Head of caudate nucleus (tissue), 42 donors: ENCODE measurements at regions not wholly inside any gene's neighbourhood (a gene's known extent, or its start where the extent isn't known, plus 50 kb on each side); places are given as distances from the start of the nearest gene placed in this dataset.
A peak's percentile ranks its signal among the peaks of the same experiment; 100 is the strongest.

Experiments used
- DNase-seq, 42 donors: peaks; one replicate each; pipeline versions ENCODE4 v3.0.0 to v3.0.0-alpha.2; 2020 to 2021; ENCODE audit warnings: mixed read lengths in 7 of 42
- intact Hi-C: fragments of 100-400 bp; cut with DNase I; formaldehyde crosslinking; loops from one replicate; pipeline ENCODE4 v1.15.0; 2022

DNA sequence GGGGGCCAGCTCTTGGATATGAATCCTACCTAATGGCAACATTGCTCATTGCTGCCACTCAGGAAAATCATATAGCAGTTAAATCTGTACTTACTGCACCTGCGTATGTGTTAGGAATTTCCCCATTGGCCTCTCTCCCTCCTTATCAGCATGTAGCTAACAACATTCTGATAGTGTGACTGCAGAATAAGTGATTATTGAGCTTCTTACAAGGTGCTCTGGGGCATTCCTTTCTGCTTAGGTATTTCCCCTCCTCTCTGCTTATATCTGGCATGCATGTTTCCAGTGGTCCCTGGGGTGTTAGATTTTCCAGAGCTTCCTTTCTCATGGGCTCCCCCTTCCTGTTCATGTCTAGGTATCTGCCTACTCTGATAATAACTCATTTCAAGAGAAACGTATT lies 414.1 kb upstream of the SLITRK1 start:
- DNase-seq: no peak
- intact Hi-C loops: no loop called here

DNA sequence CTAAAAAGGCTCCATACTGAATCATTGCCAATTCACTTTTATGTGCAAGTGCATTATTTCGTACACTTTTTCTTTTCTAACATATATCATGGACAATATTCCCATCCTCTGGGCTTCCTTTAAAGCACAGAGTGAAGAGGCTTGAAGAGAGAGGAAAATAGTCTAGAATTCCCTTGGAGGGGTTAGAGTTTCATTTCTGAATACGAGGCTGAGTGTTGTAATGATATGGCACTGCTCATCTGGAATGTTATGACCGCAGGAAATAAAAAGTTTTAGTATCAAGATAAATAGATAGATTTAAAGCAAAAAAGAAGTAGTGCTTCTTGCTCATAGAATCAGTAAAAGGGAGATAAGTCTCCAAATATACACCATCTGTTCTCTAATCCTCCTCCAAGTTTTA lies 412.3 kb upstream of the SLITRK1 start:
- intact Hi-C loops: no loop called here
- no peak for DNase-seq

DNA sequence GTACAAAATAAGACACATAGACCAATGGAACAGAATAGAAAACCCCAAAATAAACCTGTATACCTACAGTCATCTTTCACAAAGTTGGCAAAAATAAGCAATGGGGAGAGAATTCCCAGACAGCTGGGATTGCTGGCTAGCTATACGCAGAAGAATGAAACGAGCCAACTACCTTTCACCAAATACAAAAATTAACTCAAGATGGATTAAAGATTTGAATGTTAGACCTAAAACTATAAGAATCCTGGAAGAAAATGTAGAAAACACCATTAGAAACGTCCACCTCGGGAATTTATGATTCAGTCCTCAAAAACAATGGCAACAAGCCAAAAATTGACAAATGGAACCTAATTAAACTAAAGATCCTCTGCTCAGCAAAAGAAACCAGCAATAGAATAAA lies 408.1 kb upstream of the SLITRK1 start:
- DNase-seq: no peak
- intact Hi-C loops: no loop called here

DNA sequence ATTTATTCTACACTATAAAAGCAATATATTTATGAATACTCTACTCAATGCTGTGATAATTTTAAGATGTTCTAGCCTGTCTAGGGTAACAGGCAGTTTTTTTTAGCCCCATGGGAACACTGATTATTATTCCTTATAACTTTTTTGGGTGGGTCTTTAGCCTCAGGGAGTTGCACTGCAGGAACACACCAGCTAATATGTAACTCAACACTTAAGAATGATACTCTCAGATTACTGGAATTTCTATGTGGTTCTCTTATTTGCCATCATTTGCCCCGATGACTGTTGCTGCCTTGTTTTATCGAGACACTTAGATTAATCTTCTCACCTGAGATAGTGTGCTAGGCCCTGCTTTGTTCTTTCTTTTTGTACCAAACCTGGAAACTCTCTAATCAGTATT lies 396.9 kb upstream of the SLITRK1 start:
- DNase-seq: no peak
- intact Hi-C loops: no loop called here

DNA sequence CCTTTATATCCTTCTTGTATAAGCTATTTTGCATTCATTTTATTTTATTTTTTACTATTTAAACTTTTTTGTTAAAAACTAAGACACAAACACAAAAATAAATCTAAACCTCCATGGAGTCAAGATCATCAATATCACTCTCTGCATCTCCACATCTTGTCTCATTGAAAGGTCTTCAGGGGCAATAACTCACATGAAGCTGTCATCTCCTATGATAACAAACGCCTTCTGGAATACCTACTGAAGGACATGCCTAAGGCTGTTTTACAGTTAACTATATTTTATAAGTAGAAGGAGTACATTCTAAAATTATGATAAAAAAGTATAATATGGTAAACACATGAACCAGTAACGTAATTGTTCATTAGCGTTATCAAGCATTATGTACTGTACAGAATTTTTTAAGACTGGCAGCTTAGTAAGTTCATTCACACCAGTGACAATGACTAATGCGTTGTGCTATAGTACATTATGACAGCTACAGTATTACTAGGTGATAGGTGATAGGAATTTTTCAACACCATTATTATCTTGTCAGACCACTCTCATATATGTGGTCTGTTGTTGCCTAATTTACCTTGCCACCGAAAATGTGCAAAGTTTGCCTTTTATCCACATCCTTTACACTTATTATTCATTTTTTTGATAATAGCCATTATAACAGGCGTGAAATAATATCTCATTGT lies 390.7 kb upstream of the SLITRK1 start:
- no peak for DNase-seq
- intact Hi-C loops: no loop called here

DNA sequence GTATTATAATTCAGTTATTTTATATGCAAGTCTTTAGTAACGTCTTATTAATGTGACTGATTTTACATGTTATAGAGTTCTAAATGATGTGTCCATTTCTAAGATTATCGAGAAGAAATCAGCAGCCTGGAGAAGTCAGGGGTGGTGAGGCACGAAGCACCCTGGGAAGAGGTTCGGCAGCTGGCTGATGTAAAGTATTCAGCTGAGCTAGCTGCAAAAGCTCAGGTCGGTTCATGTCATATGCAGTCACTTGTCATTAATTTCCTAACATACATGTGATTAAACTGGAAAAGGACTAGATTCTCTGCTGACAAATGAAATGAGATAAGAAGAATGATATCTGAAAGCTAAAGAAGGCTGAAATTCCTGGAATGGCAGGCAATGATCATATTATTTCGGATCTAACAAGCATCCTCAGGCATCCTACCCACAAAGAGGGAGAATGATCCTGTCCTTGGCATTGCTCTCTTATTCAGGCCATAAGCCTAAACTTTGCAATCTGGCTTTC lies 383.0 kb upstream of the SLITRK1 start:
- intact Hi-C loops: no loop called here
- no peak for DNase-seq

DNA sequence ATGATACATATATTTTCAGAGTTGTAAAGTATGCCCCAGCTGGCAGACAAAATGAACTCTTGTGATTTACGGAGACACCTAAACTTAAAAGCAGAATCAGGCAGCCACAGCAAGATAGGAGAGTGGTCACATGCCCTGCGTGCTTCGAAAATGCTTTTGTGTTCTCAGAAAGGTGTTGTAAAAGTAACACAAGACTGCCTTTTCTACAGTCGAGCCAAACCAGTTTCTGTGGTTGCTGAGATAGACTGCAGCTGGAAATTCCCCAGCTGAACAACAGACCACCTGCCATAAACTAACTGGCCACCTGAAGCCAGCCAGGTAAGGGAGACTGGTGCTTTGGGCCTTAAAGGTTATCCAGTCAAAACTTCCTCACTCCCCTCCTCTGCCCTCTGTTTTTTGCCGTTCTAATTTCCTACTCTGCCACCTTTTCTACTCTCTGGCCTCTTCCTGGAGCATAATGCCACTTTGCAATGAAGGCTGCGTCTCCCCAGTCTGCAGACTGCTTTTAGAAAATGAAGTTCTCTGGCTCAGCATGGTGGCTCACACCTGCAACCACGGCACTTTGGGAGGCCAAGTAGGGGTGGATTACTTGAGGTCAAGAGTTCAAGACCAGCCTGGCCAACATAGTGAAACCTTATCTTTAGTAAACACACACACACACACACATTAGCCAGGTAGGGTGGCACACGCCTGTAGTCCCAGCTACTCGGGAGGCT lies 381.2 kb upstream of the SLITRK1 start:
- DNase-seq: no peak
- intact Hi-C loops: no loop called here

DNA sequence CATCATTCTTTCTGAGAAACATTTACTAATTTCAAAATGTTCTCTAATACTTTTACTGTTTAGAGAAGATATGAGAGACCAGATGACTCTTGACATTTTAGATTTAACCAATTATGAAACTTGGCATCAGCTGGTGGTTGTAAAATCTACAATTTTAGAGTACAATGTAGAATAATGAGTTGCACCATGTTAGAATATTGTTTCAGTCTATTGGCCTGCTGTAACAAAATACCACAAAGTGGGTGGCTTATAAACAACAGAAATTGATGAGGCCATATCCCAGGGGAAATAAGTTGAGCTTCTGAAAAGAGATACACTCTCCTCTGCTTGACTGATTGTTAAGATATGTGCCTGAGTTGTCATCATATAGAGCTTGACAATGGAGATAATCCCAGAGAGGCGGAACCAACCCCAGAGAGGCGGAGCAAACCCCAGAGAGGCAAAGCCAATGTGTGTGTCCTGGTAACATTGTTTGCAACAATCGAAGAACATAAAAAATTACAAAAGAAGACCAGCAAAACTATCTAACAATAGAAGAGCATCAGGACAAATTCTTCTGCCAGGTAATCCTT lies 373.0 kb upstream of the SLITRK1 start:
- intact Hi-C loops: no loop called here
- no peak for DNase-seq

DNA sequence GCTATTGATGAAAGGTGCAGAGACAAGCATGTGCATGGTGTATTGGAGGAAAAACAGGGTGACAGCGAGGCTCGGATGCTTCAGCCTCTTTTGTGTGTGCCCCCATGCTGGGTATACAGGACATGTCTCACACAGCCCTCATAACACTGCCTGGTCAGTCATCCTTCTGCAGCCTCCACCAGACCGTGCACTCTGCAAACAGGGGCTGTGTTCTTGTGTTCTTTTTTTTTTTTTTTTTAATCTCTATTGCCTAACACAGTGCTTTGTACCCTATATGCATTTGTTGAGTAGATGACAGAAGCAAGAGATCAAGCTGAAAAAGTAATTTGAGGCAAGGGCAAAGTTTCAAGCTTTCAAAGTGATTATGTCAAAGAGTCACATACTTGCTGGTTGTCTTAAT lies 367.2 kb upstream of the SLITRK1 start:
- DNase-seq: no peak
- intact Hi-C loops: no loop called here

DNA sequence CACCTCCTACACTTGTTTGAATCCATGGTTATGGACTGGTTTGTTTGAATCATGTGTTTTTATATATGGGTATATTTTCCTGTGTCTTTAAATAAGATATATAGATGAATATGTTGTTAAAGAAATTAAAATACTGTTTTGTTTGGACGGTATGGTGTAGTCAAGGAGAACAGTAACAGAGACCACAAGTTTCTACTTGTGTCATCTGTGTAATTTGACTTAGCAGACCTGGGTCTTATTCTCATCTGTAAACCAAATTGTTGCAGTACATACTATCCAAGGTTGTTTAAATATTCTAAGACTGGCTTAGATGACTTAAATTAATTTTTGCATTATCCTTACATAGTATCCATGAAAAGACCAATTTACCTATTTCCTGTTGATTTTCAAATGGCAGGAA lies 361.1 kb upstream of the SLITRK1 start:
- intact Hi-C loops: no loop called here
- no peak for DNase-seq

DNA sequence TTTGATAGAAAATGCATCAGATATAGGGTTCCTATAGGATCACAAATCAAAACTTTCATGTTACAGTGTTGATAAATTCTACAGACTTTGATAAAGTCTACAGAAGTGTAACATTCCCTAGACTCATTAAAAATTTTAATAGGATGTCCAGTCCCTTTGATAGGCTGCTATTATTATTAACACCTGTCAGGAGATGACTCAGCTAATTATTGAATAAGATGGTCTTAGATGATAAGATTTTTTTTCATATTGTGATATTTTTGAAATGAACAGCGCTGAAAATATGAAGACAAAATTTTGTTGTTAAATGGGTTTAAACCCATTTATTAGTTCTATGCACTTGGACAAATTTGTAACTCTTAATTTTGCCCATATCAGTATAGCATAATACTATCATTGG lies 356.8 kb upstream of the SLITRK1 start:
- DNase-seq: no peak
- intact Hi-C loops: no loop called here

DNA sequence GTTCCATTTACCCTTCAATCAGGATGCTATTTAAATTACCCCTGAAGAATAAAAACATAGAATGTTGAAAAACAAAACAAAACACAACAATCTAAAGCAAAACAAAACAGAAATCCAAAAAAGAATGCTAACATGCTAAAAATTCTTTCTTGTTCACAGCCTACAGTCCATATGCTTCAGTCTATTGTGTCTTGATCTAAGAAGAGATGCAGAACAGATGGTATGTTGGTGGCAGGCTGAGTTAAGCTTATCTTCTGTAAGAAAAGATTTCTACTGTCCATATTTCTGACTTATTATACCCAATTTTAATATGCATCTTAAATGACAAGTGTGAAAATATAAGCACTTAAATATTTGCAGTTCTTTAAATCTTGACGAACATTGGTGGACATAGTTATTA lies 356.1 kb upstream of the SLITRK1 start:
- intact Hi-C loops: no loop called here
- DNase-seq: no peak

DNA sequence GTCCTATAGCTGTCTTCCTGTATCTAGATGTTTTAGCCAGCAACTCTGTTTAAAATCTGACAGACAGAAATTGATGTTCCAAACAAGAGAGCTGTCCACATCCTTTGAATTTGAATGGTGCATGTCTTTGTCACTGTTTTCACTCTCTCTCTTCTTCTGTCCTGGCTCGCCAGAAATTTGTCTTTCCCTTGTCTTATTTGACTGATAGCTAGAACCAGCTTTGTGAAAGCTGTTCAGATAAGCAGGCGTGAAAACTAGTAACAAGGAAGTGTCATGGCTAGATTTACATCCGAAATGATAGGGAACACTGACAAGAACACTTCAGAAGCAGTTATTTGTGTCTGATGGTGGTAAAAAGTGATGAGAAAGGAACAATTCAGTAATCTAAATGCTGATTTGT lies 354.9 kb upstream of the SLITRK1 start:
- DNase-seq: no peak
- intact Hi-C loops: no loop called here

DNA sequence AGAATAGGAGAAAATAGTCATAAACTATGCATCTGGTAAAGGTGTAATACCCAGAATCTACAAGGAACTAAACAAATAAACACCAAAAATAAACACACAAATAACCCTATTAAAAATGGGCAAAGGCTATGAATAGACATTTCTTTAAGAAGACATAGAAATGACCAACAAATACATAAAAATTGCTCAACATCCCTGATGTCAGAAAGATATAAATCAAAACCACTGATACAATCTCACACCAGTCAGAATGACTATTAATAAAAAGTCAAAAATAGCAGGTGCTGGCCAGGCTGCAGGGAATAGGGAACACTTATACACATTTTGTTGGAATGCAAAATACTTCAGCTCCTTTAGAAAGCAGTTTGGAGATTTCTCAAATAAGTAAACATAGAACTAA lies 352.1 kb upstream of the SLITRK1 start:
- intact Hi-C loops: no loop called here
- DNase-seq: no peak

DNA sequence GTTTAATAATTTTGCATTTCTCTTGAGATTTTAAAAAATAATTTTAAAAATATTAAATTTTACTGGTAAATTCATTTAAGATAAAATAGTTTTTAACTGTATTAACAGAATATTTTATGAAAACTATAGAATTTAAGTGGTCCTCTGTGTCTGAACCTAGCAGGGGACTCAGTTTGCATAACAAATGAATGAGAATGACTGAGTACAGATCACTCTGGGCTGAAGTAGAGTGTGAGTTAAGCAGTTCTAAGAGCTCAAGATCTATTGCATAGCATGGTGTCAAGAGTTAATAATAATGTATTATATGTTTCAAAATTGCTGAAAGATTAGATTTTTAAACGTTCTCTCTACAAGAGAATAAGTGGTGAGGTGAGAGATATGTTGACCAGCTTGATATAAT lies 348.3 kb upstream of the SLITRK1 start:
- intact Hi-C loops: no loop called here
- no peak for DNase-seq

DNA sequence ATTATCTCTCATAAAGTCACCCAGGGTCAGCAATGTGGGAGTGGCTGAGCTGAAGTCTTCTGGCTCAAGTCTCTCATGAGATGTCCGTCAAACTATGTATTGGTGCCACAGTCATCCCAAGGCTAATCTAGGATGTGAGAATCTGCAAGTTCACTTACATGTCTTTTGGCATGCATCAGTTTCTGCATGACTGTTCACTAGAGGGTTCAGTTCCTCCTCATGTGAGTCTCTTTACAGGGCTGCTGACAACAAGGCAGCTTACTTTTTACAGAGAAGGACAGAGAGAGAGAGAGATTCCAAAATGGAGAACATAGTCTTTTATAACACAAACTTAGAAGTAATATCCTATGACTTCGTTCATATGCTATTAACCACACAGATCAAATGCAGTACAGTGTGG lies 328.8 kb upstream of the SLITRK1 start:
- DNase-seq: no peak
- intact Hi-C loops: no loop called here

DNA sequence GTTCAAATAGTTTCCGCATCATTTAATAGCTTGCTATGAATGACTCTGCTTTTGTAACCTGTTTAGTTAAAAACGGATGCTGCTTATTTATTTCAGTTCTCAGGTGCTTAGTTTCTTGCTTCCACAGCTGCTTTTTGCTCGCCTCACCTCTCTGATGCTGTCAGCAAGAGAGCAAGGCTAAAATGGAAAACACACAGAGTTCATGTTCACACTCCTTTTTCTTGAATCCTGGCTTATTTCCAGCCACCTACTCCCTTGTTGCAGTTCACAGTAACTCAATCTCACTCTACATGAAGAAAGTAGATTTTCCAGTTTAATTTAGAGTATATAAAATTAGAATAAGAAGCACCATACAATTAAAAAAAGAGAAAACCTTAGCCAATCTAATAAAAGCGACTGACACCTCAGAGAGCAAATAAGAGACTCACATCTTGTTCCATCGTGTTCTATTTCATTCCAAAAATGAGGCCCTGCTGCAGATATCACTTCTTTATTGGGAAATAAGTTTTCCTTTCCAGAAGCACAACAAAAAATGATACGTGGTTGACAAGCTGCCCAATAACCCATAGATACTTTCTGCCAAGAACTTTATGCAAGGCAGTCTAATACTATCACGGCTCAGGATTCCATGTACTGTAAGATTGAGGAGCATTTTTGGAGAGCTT lies 326.1 kb upstream of the SLITRK1 start:
- intact Hi-C loops: no loop called here
- peak in 16 of 42 donors; percentile 1 to 51 (median 13) for DNase-seq

DNA sequence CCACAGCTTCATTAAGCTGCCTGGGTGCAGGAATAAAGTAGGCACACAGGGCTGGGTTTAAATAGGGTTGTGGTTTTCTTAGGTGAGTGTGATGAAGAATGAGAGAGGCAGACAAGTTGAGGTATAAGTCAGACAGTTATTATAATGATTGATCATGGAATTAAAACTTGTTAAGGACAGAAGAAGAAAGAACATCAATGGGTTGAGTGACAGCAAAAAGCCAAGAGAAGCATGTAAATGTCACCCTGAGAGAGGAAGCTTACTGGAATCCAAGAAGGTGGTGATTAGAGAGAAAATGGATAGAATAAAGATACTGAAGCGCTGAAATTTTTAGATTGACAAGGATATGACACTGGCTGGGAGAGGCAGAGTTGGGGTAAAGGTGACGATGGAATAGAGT lies 325.2 kb upstream of the SLITRK1 start:
- intact Hi-C loops: no loop called here
- no peak for DNase-seq

DNA sequence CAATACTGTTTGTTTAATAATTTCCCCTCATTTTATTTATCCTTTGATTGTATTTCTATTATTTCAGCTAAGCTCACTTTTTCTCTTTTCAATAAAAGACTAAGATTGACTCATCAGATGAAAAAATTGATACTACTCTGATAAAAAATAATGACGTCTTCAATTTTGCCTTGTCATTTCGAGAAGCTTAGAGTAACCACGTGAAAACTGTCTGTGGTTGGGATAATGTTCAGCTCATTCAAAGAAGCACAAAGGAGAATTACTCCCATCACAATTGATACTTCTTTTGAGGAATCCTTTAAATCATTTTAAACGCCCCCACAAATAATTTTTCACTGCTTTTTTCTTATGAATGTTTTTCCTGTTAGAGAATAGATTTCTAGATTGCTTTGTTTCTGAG lies 318.7 kb upstream of the SLITRK1 start:
- no peak for DNase-seq
- intact Hi-C loops: no loop called here

DNA sequence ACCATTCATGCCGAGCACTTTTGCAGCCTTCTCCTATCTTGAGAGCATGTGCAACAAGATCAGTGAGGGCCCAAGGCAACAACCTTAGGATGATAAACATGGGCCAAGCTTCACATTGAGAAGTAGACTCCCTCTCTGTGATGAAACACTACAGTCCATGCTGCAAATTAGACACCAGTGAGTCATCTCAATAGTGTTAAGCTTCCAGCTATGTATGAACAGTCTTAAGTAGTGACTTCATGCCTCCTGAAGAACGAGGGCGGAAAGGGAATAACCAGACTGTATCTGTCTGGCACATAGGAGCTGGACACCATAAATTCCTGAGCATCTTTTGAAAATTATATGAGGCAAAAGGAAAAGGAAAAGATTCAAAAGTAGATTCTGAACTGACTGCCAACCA lies 309.9 kb upstream of the SLITRK1 start:
- intact Hi-C loops: no loop called here
- DNase-seq: no peak
